ENCODE measurements at regions not wholly inside any gene's neighbourhood (a gene's known extent, or its start where the extent isn't known, plus 50 kb on each side); places are given as distances from the start of the nearest gene placed in this dataset.

DNA sequence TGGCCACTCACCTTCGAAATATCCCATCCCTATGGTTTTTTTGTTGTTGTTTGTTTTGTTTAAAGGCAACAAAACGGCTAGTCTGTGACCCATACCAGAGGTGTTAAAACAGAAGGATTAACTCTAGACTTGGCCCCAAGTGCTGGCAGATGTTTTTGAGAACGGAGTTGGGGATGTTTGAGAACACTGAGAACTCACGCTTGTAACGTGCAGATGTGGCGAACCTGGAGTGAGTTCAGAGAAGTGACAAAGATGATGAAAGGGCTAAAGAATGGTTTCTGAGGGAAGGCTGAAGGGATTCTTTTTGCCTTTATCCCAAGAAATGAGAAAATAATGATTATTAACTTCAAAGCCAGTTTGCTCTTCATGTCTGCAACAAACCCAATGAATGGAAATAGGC, 286.5 kb downstream of the ZNF608 start:
- TF ChIP-seq USF1 (IDR thresholded peaks at IDR 0.05; ENCODE audit: borderline replicate concordance, low read depth) = no peak
- no peak for TF ChIP-seq NRF1 (IDR thresholded peaks at IDR 0.05; ENCODE audit: low read depth, low read length)
- no peak for TF ChIP-seq CHD2 (IDR thresholded peaks at IDR 0.05; ENCODE audit: low read length, partially characterized antibody)
- no peak for TF ChIP-seq RCOR1 (IDR thresholded peaks at IDR 0.05; ENCODE audit: low read length)
- no peak for TF ChIP-seq RFX5 (IDR thresholded peaks at IDR 0.05; ENCODE audit: low read length)
- no peak for TF ChIP-seq CTCF (IDR thresholded peaks at IDR 0.05)
- no peak for TF ChIP-seq TEAD4 (IDR thresholded peaks at IDR 0.05; ENCODE audit: borderline replicate concordance, insufficient read depth)
- no peak for TF ChIP-seq ELF1 (IDR thresholded peaks at IDR 0.05)
- TF ChIP-seq GABPA (IDR thresholded peaks at IDR 0.05; ENCODE audit: low read depth) = no peak
- TF ChIP-seq REST (IDR thresholded peaks at IDR 0.05; ENCODE audit: low read depth, low read length) = no peak
- TF ChIP-seq YY1 (IDR thresholded peaks at IDR 0.05; ENCODE audit: low read depth) = no peak
- no peak for TF ChIP-seq MEF2A (IDR thresholded peaks at IDR 0.05; ENCODE audit: borderline replicate concordance, low read depth)

Data from SK-N-SH (cell line).